ENCODE measurements at regions not wholly inside any gene's neighbourhood (a gene's known extent, or its start where the extent isn't known, plus 50 kb on each side); places are given as distances from the start of the nearest gene placed in this dataset.
"Not testable (repeated sequence)": the region's sequence is repeated elsewhere in the genome, so short reads cannot be mapped to it uniquely, and the experiment has no call there.

DNA sequence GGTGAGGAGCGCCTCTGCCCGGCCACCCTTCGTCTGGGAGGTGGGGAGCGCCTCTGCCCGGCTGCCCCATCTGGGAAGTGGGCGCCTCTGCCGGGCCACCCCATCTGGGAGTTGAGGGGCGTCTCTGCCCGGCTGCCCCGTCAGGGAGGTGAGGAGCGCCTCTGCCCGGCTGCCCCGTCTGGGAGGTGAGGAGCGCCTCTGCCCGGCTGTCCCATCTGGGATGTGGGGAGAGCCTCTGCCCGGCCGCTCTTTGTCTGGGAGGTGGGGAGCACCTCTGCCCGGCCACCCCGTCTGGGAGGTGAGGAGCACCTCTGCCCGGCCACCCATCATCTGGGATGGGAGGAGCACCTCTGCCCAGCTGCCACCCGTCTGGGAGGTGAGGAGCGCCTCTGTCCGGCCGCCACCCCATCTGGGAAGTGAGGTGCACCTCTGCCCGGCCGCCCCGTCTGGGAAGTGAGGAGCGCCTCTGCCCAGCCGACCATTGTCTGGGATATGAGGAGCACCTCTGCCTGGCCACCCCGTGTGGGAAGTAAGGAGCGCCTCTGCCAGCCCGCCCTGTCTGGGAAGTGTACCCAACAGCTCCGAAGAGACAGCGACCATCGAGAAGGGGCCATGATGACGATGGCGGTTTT is 144.2 kb upstream of the PRDX4 start:
- TF ChIP-seq, protein P1, sequence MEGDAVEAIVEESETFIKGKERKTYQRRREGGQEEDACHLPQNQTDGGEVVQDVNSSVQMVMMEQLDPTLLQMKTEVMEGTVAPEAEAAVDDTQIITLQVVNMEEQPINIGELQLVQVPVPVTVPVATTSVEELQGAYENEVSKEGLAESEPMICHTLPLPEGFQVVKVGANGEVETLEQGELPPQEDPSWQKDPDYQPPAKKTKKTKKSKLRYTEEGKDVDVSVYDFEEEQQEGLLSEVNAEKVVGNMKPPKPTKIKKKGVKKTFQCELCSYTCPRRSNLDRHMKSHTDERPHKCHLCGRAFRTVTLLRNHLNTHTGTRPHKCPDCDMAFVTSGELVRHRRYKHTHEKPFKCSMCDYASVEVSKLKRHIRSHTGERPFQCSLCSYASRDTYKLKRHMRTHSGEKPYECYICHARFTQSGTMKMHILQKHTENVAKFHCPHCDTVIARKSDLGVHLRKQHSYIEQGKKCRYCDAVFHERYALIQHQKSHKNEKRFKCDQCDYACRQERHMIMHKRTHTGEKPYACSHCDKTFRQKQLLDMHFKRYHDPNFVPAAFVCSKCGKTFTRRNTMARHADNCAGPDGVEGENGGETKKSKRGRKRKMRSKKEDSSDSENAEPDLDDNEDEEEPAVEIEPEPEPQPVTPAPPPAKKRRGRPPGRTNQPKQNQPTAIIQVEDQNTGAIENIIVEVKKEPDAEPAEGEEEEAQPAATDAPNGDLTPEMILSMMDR (conservative IDR thresholded peaks at IDR 0.05 in 1 of 2, IDR thresholded peaks at IDR 0.05 in 1 of 2; ENCODE audit: low read depth in 1 of 2, low read length in 2 of 2): not testable (repeated sequence)
- not testable (repeated sequence) for TF ChIP-seq EZH2 (IDR thresholded peaks at IDR 0.05; ENCODE audit: low read length, missing control alignments)

Measured in fibroblast of lung (primary cell).